ENCODE measurements at regions not wholly inside any gene's neighbourhood (a gene's known extent, or its start where the extent isn't known, plus 50 kb on each side); places are given as distances from the start of the nearest gene placed in this dataset.
"Not testable (repeated sequence)": the region's sequence is repeated elsewhere in the genome, so short reads cannot be mapped to it uniquely, and the experiment has no call there.

DNA sequence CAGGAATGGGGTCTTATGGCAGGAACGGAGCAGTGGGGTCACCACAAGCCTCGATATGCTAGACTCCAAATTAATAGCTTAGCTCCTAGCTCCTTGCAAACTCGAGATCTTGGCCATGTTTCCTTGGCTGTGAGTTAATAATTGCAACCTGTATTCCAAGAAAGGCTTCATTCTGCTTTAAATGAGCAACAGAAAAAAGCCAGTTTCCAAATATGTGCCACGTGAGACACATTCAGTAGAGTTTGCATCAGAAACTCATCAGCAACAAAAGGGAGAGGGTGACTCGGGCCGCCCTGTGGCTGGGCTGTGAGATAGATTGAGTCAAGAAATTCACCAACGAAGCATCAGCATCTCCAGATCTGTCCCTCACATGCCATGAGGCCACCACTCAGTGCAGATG, 112.0 kb downstream of the NPTX2 start:
- Histone ChIP-seq H3K4me3 (no peak overlapping the region), H3K9me3 (peaks cover 0 to 12% (median 0%) of the 10 kb centered on the region in 3 donors), H3K27ac (no peak overlapping the region), H3K27me3 (peaks cover 26% of the 10 kb centered on the region), H3K36me3 (no peaks in the 10 kb centered on the region), H3K4me1 (no peaks in the 10 kb centered on the region)
- 46 to 67% methylated on average over 1 to 6 of the region's 7 CpGs for WGBS, 2 donors (ENCODE audit: low coverage in 1 of 2)
- ATAC-seq = no peak
- TF ChIP-seq POLR2AphosphoS5 (IDR thresholded peaks at IDR 0.05) = no peak
- no peak for TF ChIP-seq CTCF (IDR thresholded peaks at IDR 0.05)
- TF ChIP-seq POLR2A (IDR thresholded peaks at IDR 0.05) = no peak
- TF ChIP-seq EP300 (IDR thresholded peaks at IDR 0.05) = no peak

DNA sequence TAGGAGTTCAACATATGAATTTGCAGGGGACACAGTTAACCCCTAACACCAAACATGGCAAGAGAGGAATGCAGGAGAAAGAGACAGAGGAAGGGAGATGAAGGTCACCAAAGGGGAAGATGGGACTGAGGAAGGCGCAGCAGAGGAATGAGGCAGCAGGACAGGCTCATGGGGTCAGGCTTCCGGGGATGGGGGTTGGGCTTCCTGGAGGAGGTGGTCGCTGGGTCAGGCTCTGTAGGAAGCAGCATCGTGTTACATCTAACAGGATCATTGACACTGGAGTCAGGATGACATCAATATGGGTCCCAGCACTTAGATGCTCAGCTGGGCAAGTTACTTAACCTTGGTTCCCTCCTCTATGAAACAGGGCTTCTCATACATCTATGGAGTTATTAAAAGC, 113.2 kb downstream of the NPTX2 start:
- no peak for ATAC-seq
- Histone ChIP-seq H3K9me3 (peaks cover 0 to 12% (median 0%) of the 10 kb centered on the region in 3 donors), H3K4me1 (no peaks in the 10 kb centered on the region), H3K4me3 (no peak overlapping the region), H3K36me3 (no peaks in the 10 kb centered on the region), H3K27ac (no peak overlapping the region), H3K27me3 (peaks cover 26% of the 10 kb centered on the region)
- WGBS, 2 donors (ENCODE audit: low coverage in 1 of 2) = 40% methylated on average over 4 of the region's 4 CpGs; no CpG with 5 or more reads in 1 of the 2 donors
- TF ChIP-seq CTCF (IDR thresholded peaks at IDR 0.05) (no peak), POLR2A (IDR thresholded peaks at IDR 0.05) (no peak), POLR2AphosphoS5 (IDR thresholded peaks at IDR 0.05) (no peak), EP300 (IDR thresholded peaks at IDR 0.05) (no peak)

GRCh38 chr7:98731651-98732050, 114.6 kb downstream of the NPTX2 start:
- H3K27me3 ChIP-seq = peaks cover 26% of the 10 kb centered on the region
- WGBS, 2 donors (ENCODE audit: low coverage in 1 of 2) = 83% methylated on average over 1 of the region's 7 CpGs; no CpG with 5 or more reads in 1 of the 2 donors

GRCh38 chr7:98733036-98733435, 116.0 kb downstream of the NPTX2 start:
- Histone ChIP-seq H3K4me1 (no peaks in the 10 kb centered on the region), H3K9me3 (peaks cover 0 to 12% (median 0%) of the 10 kb centered on the region in 3 donors), H3K36me3 (no peaks in the 10 kb centered on the region), H3K27ac (no peak overlapping the region), H3K27me3 (peaks cover 26% of the 10 kb centered on the region), H3K4me3 (no peak overlapping the region)
- no peak for ATAC-seq
- TF ChIP-seq POLR2A (IDR thresholded peaks at IDR 0.05) = no peak
- TF ChIP-seq CTCF (IDR thresholded peaks at IDR 0.05) = peak in 1 of 4 experiments; percentile 16
- 40% methylated on average over 1 of the region's 2 CpGs; no CpG with 5 or more reads in 1 of the 2 donors for WGBS, 2 donors (ENCODE audit: low coverage in 1 of 2)

More at GRCh38 chr7:98731651-98732050, 114.6 kb downstream of the NPTX2 start:
- ATAC-seq = no peak
- Histone ChIP-seq H3K27ac (no peak overlapping the region), H3K4me3 (no peak overlapping the region), H3K4me1 (no peaks in the 10 kb centered on the region), H3K9me3 (peaks cover 0 to 12% (median 0%) of the 10 kb centered on the region in 3 donors), H3K36me3 (no peaks in the 10 kb centered on the region)
- TF ChIP-seq CTCF (IDR thresholded peaks at IDR 0.05) (no peak), POLR2A (IDR thresholded peaks at IDR 0.05) (no peak), EP300 (IDR thresholded peaks at IDR 0.05) (no peak), POLR2AphosphoS5 (IDR thresholded peaks at IDR 0.05) (no peak)

- H3K27me3 ChIP-seq = peaks cover 8% of the 10 kb centered on the region
- no peak for ATAC-seq
- no peaks in the 10 kb centered on the region for H3K4me1 ChIP-seq
- H3K27ac ChIP-seq = no peak overlapping the region
- H3K9me3 ChIP-seq = peaks cover 0 to 12% (median 0%) of the 10 kb centered on the region in 3 donors
- H3K4me3 ChIP-seq = no peak overlapping the region
- TF ChIP-seq CTCF (IDR thresholded peaks at IDR 0.05) (no peak), POLR2A (IDR thresholded peaks at IDR 0.05) (no peak), POLR2AphosphoS5 (IDR thresholded peaks at IDR 0.05) (no peak), EP300 (IDR thresholded peaks at IDR 0.05) (no peak)
- H3K36me3 ChIP-seq = no peaks in the 10 kb centered on the region
- 84 to 86% methylated on average over 1 to 6 of the region's 14 CpGs for WGBS, 2 donors (ENCODE audit: low coverage in 1 of 2)
These were observed 118.7 kb downstream of the NPTX2 start for GRCh38 chr7:98735801-98736200.

DNA sequence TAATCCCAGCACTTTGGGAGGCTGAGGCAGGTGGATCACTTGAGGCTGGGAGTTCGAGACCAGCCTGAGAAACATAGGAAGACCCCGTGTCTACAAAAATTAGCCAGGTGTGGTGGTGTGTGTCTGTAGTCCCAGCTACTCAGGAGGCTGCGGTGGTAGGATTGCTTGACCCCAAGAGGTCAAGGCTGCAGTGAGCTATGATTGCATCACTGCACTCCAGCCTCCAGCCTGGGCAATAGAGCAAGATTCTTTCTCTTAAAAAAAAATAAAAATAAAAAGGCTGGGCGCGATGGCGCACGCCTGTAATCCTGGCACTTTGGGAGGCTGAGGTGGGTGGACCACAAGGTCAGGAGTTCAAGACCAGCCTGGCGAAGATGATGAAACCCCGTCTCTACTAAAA, 119.4 kb downstream of the NPTX2 start:
- H3K4me1 ChIP-seq, H3K36me3 ChIP-seq, ATAC-seq, H3K27me3 ChIP-seq, H3K4me3 ChIP-seq, H3K27ac ChIP-seq: not testable (repeated sequence)
- 60 to 85% methylated on average over 1 to 8 of the region's 9 CpGs for WGBS, 2 donors (ENCODE audit: low coverage in 1 of 2)
- peaks cover 0 to 12% (median 0%) of the 10 kb centered on the region in 3 donors for H3K9me3 ChIP-seq
